ENCODE measurements at regions not wholly inside any gene's neighbourhood (a gene's known extent, or its start where the extent isn't known, plus 50 kb on each side); places are given as distances from the start of the nearest gene placed in this dataset.

GRCh38 chr2:5983511-5984272 lies 291.5 kb downstream of the SOX11 start:
- ChIA-PET CTCF (no interaction called here), POLR2A (no interaction called here)
- no peak for DNase-seq (ENCODE audit: low read depth)
- no peaks in the 10 kb centered on the region for H3K36me3 ChIP-seq (ENCODE audit: control insufficient read depth, insufficient read depth, low read length)
- no peaks in the 10 kb centered on the region for H3K27me3 ChIP-seq (ENCODE audit: control insufficient read depth, insufficient read depth, low read length)
- H3K4me3 ChIP-seq (ENCODE audit: low read depth, low read length): no peak overlapping the region
- TF ChIP-seq, protein P1, sequence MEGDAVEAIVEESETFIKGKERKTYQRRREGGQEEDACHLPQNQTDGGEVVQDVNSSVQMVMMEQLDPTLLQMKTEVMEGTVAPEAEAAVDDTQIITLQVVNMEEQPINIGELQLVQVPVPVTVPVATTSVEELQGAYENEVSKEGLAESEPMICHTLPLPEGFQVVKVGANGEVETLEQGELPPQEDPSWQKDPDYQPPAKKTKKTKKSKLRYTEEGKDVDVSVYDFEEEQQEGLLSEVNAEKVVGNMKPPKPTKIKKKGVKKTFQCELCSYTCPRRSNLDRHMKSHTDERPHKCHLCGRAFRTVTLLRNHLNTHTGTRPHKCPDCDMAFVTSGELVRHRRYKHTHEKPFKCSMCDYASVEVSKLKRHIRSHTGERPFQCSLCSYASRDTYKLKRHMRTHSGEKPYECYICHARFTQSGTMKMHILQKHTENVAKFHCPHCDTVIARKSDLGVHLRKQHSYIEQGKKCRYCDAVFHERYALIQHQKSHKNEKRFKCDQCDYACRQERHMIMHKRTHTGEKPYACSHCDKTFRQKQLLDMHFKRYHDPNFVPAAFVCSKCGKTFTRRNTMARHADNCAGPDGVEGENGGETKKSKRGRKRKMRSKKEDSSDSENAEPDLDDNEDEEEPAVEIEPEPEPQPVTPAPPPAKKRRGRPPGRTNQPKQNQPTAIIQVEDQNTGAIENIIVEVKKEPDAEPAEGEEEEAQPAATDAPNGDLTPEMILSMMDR (IDR thresholded peaks at IDR 0.05; ENCODE audit: insufficient read depth, low read depth, low read length): no peak

DNA sequence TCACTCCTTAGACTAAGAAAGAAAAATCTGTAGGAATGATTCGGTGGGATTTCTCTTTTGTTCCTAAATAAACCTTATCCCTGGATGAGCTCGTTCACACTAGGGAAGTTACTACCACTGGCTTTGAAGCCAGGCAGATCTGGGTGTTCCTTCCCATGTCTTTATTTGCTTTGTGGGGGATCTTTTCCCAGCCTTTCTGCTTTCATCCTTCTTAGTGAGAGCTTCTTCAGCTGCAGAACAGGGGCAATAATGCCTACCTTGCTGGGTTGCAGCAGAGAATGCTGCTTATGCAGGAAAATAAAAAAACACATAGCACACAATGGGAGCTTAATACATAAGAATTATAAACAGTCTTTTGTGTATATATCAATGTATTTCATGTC lies 292.1 kb downstream of the SOX11 start:
- TF ChIP-seq, protein P1 (IDR thresholded peaks at IDR 0.05; ENCODE audit: insufficient read depth, low read depth, low read length): no peak
- no peaks in the 10 kb centered on the region for H3K36me3 ChIP-seq (ENCODE audit: control insufficient read depth, insufficient read depth, low read length)
- no peak overlapping the region for H3K4me3 ChIP-seq (ENCODE audit: low read depth, low read length)
- no peaks in the 10 kb centered on the region for H3K27me3 ChIP-seq (ENCODE audit: control insufficient read depth, insufficient read depth, low read length)
- CTCF ChIA-PET: no interaction called here
- POLR2A ChIA-PET: no interaction called here
- DNase-seq (ENCODE audit: low read depth): no peak

DNA sequence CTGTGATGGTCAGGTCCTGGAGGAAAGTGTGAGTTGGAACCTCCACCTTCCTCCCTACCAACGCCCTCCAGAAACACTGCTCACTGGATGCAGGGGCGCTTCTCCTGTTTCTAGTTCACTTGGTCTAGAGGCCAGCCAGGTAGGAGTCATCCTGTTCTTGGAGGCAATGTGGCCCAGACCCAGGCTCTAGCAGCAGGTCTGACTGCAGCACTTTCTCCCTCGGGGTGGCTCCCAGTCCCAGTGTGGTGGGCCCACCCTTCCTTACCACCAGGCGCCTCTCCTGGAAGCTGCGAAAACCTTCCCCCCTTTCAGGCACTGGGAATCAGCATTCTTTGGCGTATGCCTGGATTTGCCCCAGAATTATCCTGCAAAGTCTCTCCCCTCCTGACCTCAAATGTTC lies 292.8 kb downstream of the SOX11 start:
- no peaks in the 10 kb centered on the region for H3K27me3 ChIP-seq (ENCODE audit: control insufficient read depth, insufficient read depth, low read length)
- ChIA-PET POLR2A (no interaction called here), CTCF (no interaction called here)
- H3K4me3 ChIP-seq (ENCODE audit: low read depth, low read length): no peak overlapping the region
- TF ChIP-seq, protein P1 (IDR thresholded peaks at IDR 0.05; ENCODE audit: insufficient read depth, low read depth, low read length): no peak
- no peaks in the 10 kb centered on the region for H3K36me3 ChIP-seq (ENCODE audit: control insufficient read depth, insufficient read depth, low read length)
- DNase-seq (ENCODE audit: low read depth): no peak

- Histone ChIP-seq H3K36me3 (ENCODE audit: control insufficient read depth, insufficient read depth, low read length) (no peaks in the 10 kb centered on the region), H3K4me3 (ENCODE audit: low read depth, low read length) (no peak overlapping the region), H3K27me3 (ENCODE audit: control insufficient read depth, insufficient read depth, low read length) (no peaks in the 10 kb centered on the region)
- CTCF ChIA-PET: no interaction called here
- DNase-seq (ENCODE audit: low read depth): no peak
- TF ChIP-seq, protein P1 (IDR thresholded peaks at IDR 0.05; ENCODE audit: insufficient read depth, low read depth, low read length): no peak
- POLR2A ChIA-PET: no interaction called here
These were observed 293.6 kb downstream of the SOX11 start for GRCh38 chr2:5985536-5986385.
